VCaP (cell line): ENCODE measurements at regions not wholly inside any gene's neighbourhood (a gene's known extent, or its start where the extent isn't known, plus 50 kb on each side); places are given as distances from the start of the nearest gene placed in this dataset.

ENCODE experiments used
- H3K27ac ChIP-seq: fragments of 450-650 bp; 2 replicates; pipeline ENCODE4 v1.5.1; 2017
- TF ChIP-seq, protein P1 (sequence below): fragments of 450-650 bp; conservative IDR thresholded peaks from 2 replicates; pipeline ENCODE4 v1.5.1; 2017; ENCODE audit warnings: mild to moderate bottlenecking, moderate library complexity

DNA sequence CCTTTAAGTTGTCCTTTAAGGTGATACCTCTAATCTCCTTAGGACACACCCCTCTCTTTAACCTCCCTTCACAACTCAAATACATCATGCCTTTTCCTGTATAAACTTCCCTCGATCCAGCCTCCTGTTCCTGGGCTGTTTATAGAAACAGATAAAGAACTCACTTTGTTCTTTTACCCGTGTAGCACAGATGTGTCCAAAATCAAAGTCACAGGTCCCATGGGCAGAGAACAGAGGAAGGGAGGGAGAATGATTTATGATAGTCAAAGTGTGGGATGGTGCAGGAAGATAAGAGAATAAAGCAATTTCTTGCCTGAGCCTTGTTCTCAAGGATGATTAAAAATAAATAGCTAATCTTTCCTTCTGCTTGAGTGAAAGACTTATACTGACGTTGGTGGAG lies 50.3 kb upstream of the CABCOCO1 start:
- peak overlapping the region; percentile 63 for H3K27ac ChIP-seq
- TF ChIP-seq, protein P1, sequence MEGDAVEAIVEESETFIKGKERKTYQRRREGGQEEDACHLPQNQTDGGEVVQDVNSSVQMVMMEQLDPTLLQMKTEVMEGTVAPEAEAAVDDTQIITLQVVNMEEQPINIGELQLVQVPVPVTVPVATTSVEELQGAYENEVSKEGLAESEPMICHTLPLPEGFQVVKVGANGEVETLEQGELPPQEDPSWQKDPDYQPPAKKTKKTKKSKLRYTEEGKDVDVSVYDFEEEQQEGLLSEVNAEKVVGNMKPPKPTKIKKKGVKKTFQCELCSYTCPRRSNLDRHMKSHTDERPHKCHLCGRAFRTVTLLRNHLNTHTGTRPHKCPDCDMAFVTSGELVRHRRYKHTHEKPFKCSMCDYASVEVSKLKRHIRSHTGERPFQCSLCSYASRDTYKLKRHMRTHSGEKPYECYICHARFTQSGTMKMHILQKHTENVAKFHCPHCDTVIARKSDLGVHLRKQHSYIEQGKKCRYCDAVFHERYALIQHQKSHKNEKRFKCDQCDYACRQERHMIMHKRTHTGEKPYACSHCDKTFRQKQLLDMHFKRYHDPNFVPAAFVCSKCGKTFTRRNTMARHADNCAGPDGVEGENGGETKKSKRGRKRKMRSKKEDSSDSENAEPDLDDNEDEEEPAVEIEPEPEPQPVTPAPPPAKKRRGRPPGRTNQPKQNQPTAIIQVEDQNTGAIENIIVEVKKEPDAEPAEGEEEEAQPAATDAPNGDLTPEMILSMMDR = no peak

DNA sequence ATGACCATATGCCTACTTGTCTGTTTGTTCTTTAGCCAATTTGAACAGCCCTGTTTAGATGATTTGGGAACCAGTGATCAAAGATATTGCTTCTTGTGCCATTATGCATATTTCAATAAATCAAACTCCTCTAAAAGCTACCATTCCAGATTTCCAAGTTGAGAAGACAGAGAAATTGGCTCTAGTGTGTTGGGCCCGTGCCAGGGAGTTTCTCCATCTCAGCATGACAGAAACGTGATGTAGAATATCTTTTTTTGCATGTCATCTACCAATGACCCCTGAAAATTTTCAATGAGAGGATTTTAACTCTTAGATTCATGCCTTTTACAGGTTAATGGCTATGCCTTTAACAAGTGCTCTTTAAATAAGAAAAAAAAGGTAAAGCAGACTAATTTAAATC lies 50.7 kb upstream of the CABCOCO1 start:
- TF ChIP-seq, protein P1 = no peak
- H3K27ac ChIP-seq = peak overlapping the region; percentile 63

DNA sequence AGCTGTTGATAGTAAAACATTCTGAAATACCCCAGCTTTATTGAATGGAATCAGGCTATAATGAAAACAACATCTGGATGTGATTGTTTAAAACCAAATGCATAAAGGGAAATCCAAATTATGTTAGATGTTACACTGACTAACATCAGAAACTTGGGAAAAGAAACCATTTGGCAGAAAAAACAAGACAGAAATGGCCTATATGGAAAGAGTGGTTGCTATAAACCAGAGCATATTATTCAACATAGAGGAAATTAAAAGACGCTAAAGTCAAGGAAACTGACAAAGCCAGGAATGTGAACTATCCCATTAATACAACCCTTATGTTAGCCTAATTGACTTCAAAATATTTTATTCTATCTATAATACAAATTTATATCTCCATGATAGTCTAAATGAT lies 53.0 kb upstream of the CABCOCO1 start:
- TF ChIP-seq, protein P1 = no peak
- H3K27ac ChIP-seq = no peak overlapping the region

DNA sequence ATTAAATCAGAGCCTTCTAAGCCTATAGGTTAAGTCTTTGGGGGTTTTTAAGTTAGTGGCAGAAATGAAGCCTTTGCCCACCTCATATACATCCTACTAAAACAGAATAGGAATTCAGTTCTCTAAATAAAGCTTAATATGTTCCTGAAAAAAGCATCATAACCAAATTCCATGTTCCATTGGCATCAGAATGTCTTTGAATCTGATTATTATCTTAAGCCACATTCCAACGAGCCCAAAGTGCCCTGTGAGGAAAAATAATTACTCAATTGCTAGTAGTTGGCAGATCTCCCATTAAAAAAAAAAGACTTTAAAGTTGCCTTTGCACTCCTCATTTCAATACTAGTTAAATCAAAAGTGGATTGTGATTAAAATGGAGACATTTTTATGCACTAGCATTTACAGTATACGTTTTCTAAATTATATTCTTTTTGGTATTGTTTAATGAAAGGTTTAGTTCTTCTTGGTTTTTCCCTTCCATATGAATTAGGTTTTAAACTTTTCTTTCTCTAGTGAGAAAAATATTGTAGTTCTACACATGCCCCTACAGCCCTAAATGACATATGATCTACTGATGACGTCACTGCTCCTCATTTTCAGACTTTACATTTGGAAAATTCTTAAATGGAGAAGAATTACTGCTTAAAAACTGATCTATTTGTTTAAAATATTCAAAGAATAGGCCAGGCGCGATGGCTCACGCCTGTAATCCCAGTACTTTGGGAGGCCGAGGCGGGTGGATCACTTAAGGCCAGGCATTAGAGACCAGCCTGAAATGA lies 54.3 kb upstream of the CABCOCO1 start:
- TF ChIP-seq, protein P1 = no peak
- no peak overlapping the region for H3K27ac ChIP-seq

DNA sequence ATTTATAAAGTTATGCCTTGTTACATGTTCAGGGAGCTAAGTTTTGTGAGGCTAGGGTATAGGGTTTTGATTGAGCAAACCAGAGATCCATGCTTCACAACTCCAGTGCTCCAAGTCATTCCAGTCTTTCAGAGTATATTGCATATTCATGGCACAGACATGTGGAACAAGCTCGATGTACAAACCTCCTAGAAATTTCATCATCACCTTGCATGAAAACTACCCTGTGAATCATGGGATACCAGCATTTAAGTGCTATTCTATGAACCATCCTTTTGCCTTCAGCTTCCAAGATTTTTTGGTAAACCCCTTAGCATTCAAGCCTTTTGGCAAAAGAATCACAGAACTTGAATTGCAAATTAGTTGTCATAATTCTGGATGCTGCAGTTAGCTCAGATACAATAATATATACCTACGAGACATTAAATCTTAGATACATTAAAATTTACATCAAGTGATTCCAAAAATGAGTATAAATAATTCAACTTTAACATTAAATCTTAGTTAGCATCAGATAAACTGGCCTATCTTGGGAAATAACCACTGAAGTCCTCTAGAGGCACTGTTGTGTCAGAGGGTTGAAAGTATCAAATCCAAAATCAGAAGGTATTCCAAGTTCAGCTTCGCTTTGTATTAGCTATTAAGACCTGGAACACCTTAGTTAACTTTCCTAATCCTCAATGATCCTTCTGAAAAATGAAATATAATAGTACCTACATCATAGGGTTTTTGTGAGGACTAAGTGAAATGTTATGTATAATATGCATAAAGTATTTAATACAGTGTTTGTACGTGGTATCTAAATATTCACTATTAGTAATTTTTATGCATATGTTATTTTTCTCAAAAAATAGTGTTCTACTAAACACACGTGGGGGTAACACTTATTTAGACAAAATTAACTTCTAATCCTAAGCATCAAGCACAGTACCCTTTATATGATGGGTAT lies 55.5 kb upstream of the CABCOCO1 start:
- H3K27ac ChIP-seq = no peak overlapping the region
- TF ChIP-seq, protein P1 = peak; percentile 63

DNA sequence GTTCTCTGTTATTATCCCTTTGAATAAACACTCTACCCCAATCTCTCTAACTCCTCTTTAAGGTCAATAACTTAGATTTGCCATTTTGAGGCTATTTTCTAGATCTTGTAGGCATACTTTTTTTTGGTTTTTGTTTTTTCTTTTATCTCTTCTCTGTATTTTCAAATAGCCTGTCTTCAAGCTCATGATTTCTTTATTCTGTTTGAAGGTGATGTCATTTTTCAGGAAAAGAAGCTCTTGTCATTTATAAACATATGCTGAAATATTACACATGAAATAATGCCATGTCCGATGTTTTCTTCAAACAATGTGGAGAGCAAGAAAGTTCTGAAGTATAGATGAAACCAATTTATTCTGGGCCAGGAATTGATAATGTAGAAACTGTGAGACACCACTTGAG lies 57.5 kb upstream of the CABCOCO1 start:
- no peak overlapping the region for H3K27ac ChIP-seq
- TF ChIP-seq, protein P1 = no peak

DNA sequence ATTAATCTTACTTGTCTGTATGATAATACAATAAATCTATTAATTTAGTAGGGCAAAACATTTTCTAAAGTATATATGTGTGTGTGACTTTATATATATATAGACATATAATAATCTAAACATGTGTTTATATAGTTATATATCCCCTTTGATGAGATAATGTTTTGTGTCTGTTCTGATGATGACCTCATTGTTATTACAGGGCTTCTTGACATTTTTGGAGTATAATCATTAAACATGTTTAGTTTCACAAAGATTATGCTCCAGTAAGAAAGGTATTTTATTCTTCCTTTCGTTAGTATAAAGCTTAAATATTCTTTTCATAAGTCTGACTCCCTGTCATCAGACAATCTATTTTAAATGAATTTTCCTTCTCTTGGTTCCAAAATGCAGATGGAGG lies 62.3 kb upstream of the CABCOCO1 start:
- TF ChIP-seq, protein P1 = no peak
- no peak overlapping the region for H3K27ac ChIP-seq
